H1 (cell line): ENCODE measurements at regions not wholly inside any gene's neighbourhood (a gene's known extent, or its start where the extent isn't known, plus 50 kb on each side); places are given as distances from the start of the nearest gene placed in this dataset.

Experiments used
- ASH2L ChIP-seq: fragments of 200-600, 300-600 bp; sonication (generic); IDR thresholded peaks from one replicate; pipeline ENCODE4 v1.7.1; 2017; ENCODE audit warnings: low read length
- ATF3 ChIP-seq: IDR thresholded peaks from 2 replicates; pipeline ENCODE4 v1.6.1; 2011; ENCODE audit warnings: low read depth, mild to moderate bottlenecking, low read length; ENCODE audit not compliant: insufficient read depth
- CHD2 ChIP-seq: IDR thresholded peaks from 2 replicates; pipeline ENCODE4 v1.6.1; 2012; ENCODE audit warnings: low read length, improper control_type of control experiment
- CHD7 ChIP-seq: fragments of 300-600 bp; sonication (generic); IDR thresholded peaks from 2 replicates; pipeline ENCODE4 v1.7.1; 2012; ENCODE audit warnings: low read length, moderate library complexity, mild to moderate bottlenecking, inconsistent platforms; ENCODE audit not compliant: insufficient replicate concordance
- NRF1 ChIP-seq: IDR thresholded peaks from 2 replicates; pipeline ENCODE4 v1.6.1; 2011; ENCODE audit warnings: mild to moderate bottlenecking, low read depth, low read length, improper control_type of control experiment
- SP2 ChIP-seq: IDR thresholded peaks from 2 replicates; pipeline ENCODE4 v1.6.1; 2012; ENCODE audit warnings: mild to moderate bottlenecking, low read length, inconsistent platforms
- SP4 ChIP-seq: IDR thresholded peaks from 2 replicates; pipeline ENCODE4 v1.6.1; 2012; ENCODE audit warnings: low read length, inconsistent platforms

GRCh38 chr11:69243496-69244200, 50.3 kb upstream of the MYEOV start (continued):
- no peak for TF ChIP-seq NRF1
- no peak for TF ChIP-seq ASH2L
- TF ChIP-seq SP2: no peak
- no peak for TF ChIP-seq ATF3
- no peak for TF ChIP-seq CHD7
- TF ChIP-seq SP4: no peak
- TF ChIP-seq CHD2: no peak
